Right cardiac atrium (tissue), 5 donors: ENCODE measurements at regions not wholly inside any gene's neighbourhood (a gene's known extent, or its start where the extent isn't known, plus 50 kb on each side); places are given as distances from the start of the nearest gene placed in this dataset.
A peak's percentile ranks its signal among the peaks of the same experiment; 100 is the strongest.

Experiments used
- ATAC-seq, 2 donors: fragments of 200-7000 bp; cut with Tn5 transposase; one replicate each; pipeline versions ENCODE4 v1.8.0 to v1.9.1; 2020; ENCODE audit warnings: moderate library complexity in 2 of 2, mild to moderate bottlenecking in 1 of 2
- DNase-seq, 3 donors: peaks; one replicate each; pipeline ENCODE4 v3.0.0-alpha.2; 2020
- H3K27ac ChIP-seq: one replicate; pipeline ENCODE4 v1.5.1; 2013; ENCODE audit warnings: mild to moderate bottlenecking, low read length, control low read depth, moderate library complexity
- H3K27me3 ChIP-seq: one replicate; pipeline ENCODE4 v1.6.1; 2013; ENCODE audit not compliant: control insufficient read depth, insufficient read depth
- H3K4me1 ChIP-seq: one replicate; pipeline ENCODE4 v1.6.1; 2013; ENCODE audit warnings: low read length; ENCODE audit not compliant: control insufficient read depth, insufficient read depth
- H3K4me3 ChIP-seq: one replicate; pipeline ENCODE4 v1.5.1; 2013; ENCODE audit warnings: low read length, control low read depth
- H3K9me3 ChIP-seq: one replicate; pipeline ENCODE4 v1.6.1; 2013; ENCODE audit warnings: low read length; ENCODE audit not compliant: control insufficient read depth
- WGBS: extraction: QIAGEN DNeasy Blood & Tissue Kit; methylation state at CpG from one replicate; pipeline ENCODE4 v1.1.7; 2013; 5-methylcytosine and 5-hydroxymethylcytosine counted together
- intact Hi-C, 4 donors: fragments of 100-400 bp; cut with DNase I; formaldehyde crosslinking; loops; one replicate each; pipeline versions ENCODE4 v1.11.0 to v1.14.0; 2022 to 2023
- donor health status: healthy with polysubstance abuse.
- donor health status: DM: no; HTN: yes; CAD: no.
- donor health status: DM: no; HTN: no; CAD: no.
- donor health status: DM: no; HTN: yes; CAD: no; lungs with severe emphysema.
- donor health status: DM: yes; HTN: yes; CAD: no.

DNA sequence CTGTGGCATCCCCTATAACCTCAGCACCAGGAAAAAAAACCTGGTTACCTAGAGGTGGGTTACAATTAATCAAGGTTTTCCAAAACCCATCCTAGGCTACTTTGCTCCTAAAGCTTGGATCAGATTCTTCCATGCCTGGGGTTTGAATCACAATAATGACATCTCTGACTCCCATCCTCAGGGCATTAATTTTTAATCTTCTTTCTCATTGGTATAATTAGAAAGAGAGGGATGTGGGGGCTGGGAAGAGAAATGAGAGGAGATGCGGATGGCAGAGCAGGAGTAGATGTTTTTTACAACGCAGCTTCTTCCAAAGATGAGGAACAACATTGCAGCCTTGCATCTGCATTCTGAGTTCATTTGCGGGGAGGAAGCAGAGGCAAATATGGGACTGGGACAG, 117.2 kb upstream of the E2F8 start:
- ATAC-seq (no peak), DNase-seq (no peak)
- Histone ChIP-seq H3K9me3 (no peaks in the 10 kb centered on the region), H3K4me1 (peaks cover 7% of the 10 kb centered on the region), H3K27ac (no peak overlapping the region), H3K27me3 (no peaks in the 10 kb centered on the region), H3K4me3 (no peak overlapping the region)
- intact Hi-C loops, result no loop called here
- 90% methylated on average over 3 of the region's 3 CpGs for WGBS

DNA sequence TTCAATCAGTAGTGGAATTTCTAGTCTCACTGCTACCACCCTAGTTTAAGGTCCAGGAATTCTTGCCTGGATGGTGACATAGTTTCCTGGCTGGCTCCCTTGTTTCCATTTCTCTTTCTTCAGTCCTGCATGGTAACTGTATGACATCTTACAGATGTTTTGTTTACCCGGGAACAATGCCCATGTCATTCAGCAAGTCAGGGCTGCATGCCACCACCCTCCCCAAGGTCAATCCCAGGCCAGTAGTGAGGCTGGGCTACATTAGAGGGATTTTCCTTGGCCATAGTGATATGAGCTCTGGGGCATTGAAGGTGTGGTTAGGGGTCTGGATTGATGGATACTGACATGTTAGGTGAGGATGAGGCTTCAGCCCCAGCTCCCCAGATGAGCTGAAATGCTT, 114.9 kb upstream of the E2F8 start:
- no peak overlapping the region for H3K27ac ChIP-seq
- no peaks in the 10 kb centered on the region for H3K9me3 ChIP-seq
- intact Hi-C loops, result no loop called here
- H3K4me1 ChIP-seq, result peaks cover 7% of the 10 kb centered on the region
- DNase-seq, result peak in 1 of 3 donors; percentile 65
- peak; percentile 54 to 56 for ATAC-seq
- WGBS, result 60% methylated on average over 1 of the region's 1 CpG
- H3K4me3 ChIP-seq, result no peak overlapping the region
- H3K27me3 ChIP-seq, result no peaks in the 10 kb centered on the region

DNA sequence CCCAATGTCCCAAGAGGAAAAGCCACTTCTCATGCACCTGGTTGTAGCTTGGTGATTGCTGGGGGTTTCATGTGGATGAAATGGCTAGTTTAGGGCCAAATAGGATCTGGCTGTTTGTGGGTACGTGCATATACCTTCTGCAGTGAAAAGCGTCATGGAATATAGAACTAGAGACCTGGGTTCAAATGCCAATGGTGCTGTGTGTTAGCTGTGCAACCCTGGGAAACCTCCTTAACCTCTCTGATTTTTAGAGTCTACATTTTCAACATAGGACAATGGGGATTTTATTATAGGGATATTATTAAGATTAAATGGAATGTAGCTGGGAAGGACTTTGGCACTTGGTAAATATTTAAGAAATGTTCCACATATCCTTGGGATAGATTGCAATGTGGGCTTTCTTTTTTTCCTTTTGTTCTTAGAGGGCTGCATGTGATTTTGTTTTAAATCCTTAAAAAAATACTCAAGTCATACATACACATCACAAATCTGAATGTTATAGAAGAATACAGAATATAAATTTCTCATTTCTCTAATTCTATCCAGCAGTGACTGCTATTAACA, 112.6 kb upstream of the E2F8 start:
- ATAC-seq (no peak), DNase-seq (no peak)
- intact Hi-C loops, result no loop called here
- H3K4me1 ChIP-seq, result peaks cover 7% of the 10 kb centered on the region
- H3K9me3 ChIP-seq, result no peaks in the 10 kb centered on the region
- H3K4me3 ChIP-seq, result no peak overlapping the region
- H3K27me3 ChIP-seq, result no peaks in the 10 kb centered on the region
- H3K27ac ChIP-seq, result no peak overlapping the region
- 97% methylated on average over 2 of the region's 2 CpGs for whole genome bisulfite sequencing

DNA sequence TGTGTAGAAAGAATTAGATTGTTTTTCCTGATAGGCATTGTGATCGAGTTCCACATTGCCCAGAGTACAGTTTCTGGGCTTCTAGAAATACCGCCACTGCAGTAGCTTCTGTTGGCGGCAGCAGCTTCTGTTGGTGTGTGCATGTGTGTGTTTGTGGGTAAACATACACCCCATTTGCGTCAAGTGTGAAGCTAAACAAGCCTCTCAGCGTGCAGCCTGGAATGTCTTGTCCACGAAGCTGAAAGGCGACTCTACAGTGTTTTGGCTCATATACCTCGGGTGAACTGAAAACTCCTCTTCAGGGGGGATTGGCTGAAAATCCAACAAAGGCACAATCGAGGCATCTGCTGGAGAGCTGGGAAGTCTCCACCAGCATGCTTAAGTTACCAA, 112.0 kb upstream of the E2F8 start:
- ATAC-seq (no peak), DNase-seq (no peak)
- WGBS, result 87% methylated on average over 9 of the region's 9 CpGs
- no peak overlapping the region for H3K27ac ChIP-seq
- no peaks in the 10 kb centered on the region for H3K27me3 ChIP-seq
- no peak overlapping the region for H3K4me3 ChIP-seq
- intact Hi-C loops, result no loop called here
- no peaks in the 10 kb centered on the region for H3K9me3 ChIP-seq
- peaks cover 7% of the 10 kb centered on the region for H3K4me1 ChIP-seq

DNA sequence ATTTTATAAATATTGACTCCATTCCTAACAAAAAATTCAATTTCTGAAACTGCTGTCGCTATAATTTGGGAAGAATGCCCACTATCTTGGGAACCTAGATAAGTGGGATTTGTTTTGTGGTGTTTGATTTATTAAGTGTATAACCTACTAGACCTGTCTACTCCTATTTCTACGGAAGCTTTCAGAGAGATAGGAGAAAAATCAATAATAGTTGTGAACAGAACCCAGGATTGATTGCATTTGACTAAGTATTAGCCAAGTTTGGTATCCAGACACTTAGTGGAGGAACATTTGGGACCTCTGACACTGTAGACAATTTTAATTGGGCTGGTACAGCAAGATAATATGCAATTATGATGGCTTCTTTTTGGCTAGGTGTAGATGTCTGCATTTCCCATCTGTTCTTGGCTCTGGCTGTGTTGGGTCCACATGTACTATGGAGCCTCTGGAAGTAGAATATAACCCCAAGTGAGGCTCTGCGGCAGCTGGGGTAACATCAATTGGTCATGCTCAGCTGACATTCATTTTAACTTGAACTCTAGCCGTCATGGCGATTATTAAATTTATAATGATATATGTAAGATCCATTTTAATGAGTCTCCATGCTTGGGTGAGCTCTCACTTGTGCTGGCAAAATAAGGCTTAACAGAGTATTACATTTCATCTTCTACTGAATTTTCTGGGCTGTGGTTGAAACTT, 111.5 kb upstream of the E2F8 start:
- intact Hi-C loops, result no loop called here
- WGBS, result 92% methylated on average over 5 of the region's 5 CpGs
- Histone ChIP-seq H3K27me3 (no peaks in the 10 kb centered on the region), H3K4me3 (no peak overlapping the region), H3K9me3 (no peaks in the 10 kb centered on the region), H3K4me1 (peaks cover 10% of the 10 kb centered on the region), H3K27ac (no peak overlapping the region)
- ATAC-seq, result no peak
- DNase-seq, result no peak

DNA sequence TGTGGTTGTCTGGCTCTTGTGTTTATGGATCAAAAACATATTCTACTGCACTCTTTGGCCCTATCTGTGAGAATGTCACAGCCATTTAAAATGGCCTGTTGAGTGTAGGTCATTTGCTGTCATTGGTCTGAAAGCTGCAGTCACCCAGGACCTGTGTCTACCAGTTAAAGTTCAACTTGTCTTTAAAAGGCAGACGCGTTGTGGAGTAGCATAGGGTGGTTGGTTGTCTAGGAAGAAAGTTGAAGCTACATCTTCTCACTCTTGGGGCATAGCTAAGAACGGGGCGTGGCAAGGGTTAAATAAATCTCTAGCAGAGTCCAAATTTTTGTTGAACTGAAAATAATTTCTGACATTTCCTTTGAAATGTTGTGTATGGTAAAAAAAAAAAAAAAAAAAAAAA, 110.7 kb upstream of the E2F8 start:
- no peak for ATAC-seq
- intact Hi-C loops, result no loop called here
- H3K4me3 ChIP-seq, result no peak overlapping the region
- peaks cover 10% of the 10 kb centered on the region for H3K4me1 ChIP-seq
- 94% methylated on average over 4 of the region's 4 CpGs for WGBS
- no peaks in the 10 kb centered on the region for H3K9me3 ChIP-seq
- DNase-seq, result no peak
- no peaks in the 10 kb centered on the region for H3K27me3 ChIP-seq
- H3K27ac ChIP-seq, result no peak overlapping the region

DNA sequence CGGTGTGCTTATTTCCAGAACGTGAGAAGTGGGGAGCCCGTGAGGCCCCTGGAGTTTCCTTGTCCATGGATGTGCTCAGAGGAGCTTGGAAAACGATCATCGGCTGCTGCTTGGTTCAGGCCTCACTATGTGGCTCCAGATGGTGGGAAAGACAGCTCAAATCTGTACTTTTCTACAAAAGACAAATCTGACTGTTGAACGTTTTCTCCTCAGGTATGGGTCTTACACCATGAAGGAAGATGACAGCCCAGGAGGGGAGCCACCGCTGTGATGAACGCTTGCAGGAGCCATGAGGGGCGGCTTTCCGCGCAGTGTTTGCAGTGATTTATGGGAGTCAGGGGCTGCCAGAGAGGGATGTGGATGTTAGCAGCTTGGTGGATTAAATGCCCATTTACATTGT, 109.4 kb upstream of the E2F8 start:
- H3K4me3 ChIP-seq, result no peak overlapping the region
- peaks cover 8% of the 10 kb centered on the region for H3K4me1 ChIP-seq
- no peaks in the 10 kb centered on the region for H3K27me3 ChIP-seq
- intact Hi-C loops, result no loop called here
- H3K27ac ChIP-seq, result no peak overlapping the region
- ATAC-seq, result no peak
- 83% methylated on average over 11 of the region's 11 CpGs for WGBS
- peak in 1 of 3 donors; percentile 17 for DNase-seq
- H3K9me3 ChIP-seq, result no peaks in the 10 kb centered on the region

DNA sequence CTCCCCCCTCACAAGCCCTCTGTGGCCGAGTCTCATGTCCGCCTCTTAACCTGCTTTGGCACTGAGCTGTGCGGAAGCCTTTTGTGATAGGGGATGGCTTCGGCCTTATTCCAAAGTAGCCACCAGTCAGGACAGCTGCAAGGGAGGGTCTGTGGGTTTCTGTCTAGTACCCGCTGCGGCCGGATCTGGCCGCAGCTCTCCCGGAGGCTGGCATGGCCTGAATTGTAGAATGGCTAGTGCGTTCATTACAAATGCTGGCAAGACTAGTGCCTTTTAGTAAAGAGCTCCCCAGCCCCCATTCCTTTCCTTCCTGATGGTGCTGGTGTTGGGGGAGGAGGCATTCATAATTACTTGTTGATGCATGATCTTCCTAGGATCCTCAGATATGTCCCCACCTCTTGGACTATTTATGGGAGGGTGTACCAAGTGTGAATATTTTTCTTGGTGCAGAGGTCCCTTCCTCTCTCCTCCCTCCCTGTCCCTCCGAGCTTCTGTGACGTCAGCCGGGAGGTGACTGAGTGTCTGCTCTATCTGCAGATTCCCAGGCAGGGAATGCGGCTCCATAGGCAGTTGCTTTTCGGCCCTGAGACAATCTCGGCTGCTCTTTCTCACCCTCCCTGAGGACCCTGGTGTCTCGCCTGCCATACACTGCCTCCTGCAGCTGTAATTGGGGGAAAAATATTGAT, 108.7 kb upstream of the E2F8 start:
- 41% methylated on average over 17 of the region's 17 CpGs for WGBS
- H3K9me3 ChIP-seq, result no peaks in the 10 kb centered on the region
- ATAC-seq (peak; percentile 27 to 72), DNase-seq (peak; percentile 47 to 82 (median 63))
- intact Hi-C loops, result no loop called here
- no peaks in the 10 kb centered on the region for H3K27me3 ChIP-seq
- peaks cover 8% of the 10 kb centered on the region for H3K4me1 ChIP-seq
- no peak overlapping the region for H3K4me3 ChIP-seq
- peak overlapping the region; percentile 5 for H3K27ac ChIP-seq

DNA sequence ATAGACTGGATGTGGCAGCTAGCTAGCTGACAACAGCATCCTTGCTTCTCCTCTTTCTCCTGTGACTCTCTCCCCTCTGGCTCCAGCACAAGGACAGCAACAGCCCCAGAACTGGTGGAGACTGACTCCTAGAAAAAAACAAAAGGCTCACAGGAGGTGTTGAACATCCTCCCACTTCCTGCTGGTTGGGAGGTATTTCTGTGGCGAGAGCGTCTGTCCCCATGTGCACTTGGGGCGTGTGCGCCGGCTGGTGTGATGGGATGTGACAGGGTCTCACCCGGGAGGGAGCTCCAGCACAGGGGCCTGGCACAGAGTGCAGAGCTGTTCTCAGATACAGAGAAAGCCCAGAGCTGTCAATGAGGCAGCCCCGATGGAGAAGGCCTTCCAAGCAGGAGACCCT, 107.2 kb upstream of the E2F8 start:
- peaks cover 8% of the 10 kb centered on the region for H3K4me1 ChIP-seq
- ATAC-seq, result no peak
- intact Hi-C loops, result no loop called here

DNA sequence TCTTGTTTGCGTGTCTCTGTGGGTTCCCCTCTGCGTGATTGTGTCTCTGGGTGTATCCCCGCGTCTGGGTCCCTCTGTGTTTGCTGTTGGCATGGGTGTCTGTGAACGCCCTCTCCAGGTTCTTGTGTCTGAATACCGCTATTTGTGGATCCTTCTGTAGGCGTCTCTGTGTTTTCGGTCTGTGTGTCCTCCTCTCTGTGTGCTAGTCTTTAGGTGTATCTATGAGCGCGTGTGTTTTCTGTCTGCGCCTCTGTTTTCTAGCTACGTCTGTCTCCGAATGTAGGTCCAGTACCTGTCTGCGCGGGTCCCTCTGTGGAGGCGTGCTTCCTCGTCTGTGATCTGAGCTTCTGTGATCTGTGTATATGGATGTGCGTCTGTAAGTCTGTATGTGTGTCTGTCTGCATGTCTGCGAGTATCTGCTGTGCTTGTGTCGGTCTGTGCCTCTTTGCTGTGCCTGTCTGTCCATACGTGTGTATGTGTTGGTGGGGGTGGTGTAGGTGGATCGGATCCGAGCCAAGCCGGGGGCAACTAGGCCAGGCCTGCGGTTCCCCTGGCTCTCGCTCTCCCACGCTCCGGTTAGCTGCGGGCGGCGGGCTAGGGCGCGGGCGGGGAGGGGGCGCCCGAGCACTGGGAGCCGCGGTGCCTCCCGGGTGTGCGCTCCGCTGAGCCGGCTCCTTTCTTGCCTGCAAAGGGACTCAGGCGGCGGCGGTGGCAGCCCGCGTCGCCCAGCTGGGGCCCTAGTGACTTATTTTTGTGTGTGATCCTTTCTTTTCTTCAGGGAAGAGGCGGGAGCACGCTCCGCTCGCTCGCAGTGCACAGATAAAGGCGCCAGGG, 105.3 kb upstream of the E2F8 start:
- H3K4me1 ChIP-seq, result peaks cover 8% of the 10 kb centered on the region
- no peaks in the 10 kb centered on the region for H3K9me3 ChIP-seq
- H3K4me3 ChIP-seq, result peak overlapping the region; percentile 32
- ATAC-seq, result peak; percentile 58 to 71
- H3K27ac ChIP-seq, result no peak overlapping the region
- intact Hi-C loops, result no loop called here
- peak; percentile 31 to 75 (median 71) for DNase-seq
- H3K27me3 ChIP-seq, result no peaks in the 10 kb centered on the region
- WGBS, result 4% methylated on average over 54 of the region's 54 CpGs

More for the DNA sequence above, 107.2 kb upstream of the E2F8 start:
- H3K27me3 ChIP-seq, result no peaks in the 10 kb centered on the region
- peak in 1 of 3 donors; percentile 56 for DNase-seq
- H3K27ac ChIP-seq, result no peak overlapping the region
- 34% methylated on average over 7 of the region's 7 CpGs for WGBS
- H3K9me3 ChIP-seq, result no peaks in the 10 kb centered on the region
- no peak overlapping the region for H3K4me3 ChIP-seq

DNA sequence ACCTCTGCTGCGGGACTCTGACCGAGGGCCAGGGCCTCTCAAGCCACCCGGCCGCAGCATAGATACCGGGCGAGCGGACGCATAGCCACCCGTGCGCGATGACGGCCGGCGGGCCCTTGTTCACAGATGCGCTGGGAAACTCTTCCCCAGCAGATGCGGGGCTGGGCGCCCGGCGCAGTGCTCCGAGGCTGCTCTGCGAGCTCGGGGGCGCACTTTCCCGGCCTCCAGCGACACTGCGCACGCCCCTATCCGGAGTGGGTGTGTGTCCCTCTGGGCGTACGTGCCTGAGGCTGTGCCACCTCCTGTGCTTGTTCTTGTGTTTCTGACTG, 104.7 kb upstream of the E2F8 start:
- Histone ChIP-seq H3K4me3 (peak overlapping the region; percentile 32), H3K27me3 (no peaks in the 10 kb centered on the region), H3K4me1 (peaks cover 8% of the 10 kb centered on the region), H3K27ac (no peak overlapping the region), H3K9me3 (no peaks in the 10 kb centered on the region)
- DNase-seq (peak; percentile 40 to 79 (median 76)), ATAC-seq (peak; percentile 67)
- WGBS, result under 1% methylated on average over 30 of the region's 30 CpGs
- intact Hi-C loops, result no loop called here
